ENCODE measurements at regions not wholly inside any gene's neighbourhood (a gene's known extent, or its start where the extent isn't known, plus 50 kb on each side); places are given as distances from the start of the nearest gene placed in this dataset.

- CTCF ChIA-PET = no interaction called here
- POLR2A ChIA-PET = no interaction called here
- DNase-seq (ENCODE audit: extremely low spot score) = no peak
- TF ChIP-seq TARDBP (IDR thresholded peaks at IDR 0.05) (no peak), NFRKB (IDR thresholded peaks at IDR 0.05) (no peak), L3MBTL2 (conservative IDR thresholded peaks at IDR 0.05) (no peak), ELF4 (IDR thresholded peaks at IDR 0.05) (no peak), SP1 (IDR thresholded peaks at IDR 0.05) (no peak), FOXA1 (IDR thresholded peaks at IDR 0.05) (no peak), SUZ12 (IDR thresholded peaks at IDR 0.05) (no peak), PKNOX1 (IDR thresholded peaks at IDR 0.05) (no peak), ZNF384 (IDR thresholded peaks at IDR 0.05) (no peak), FOXK2 (IDR thresholded peaks at IDR 0.05) (no peak), FOXM1 (IDR thresholded peaks at IDR 0.05; ENCODE audit: borderline replicate concordance) (no peak), ARNT (IDR thresholded peaks at IDR 0.05) (no peak), HDGF (IDR thresholded peaks at IDR 0.05; ENCODE audit: borderline replicate concordance) (no peak), BHLHE40 (IDR thresholded peaks at IDR 0.05; ENCODE audit: borderline replicate concordance) (no peak), LEF1 (IDR thresholded peaks at IDR 0.05; ENCODE audit: borderline replicate concordance) (no peak), CTBP1 (IDR thresholded peaks at IDR 0.05; ENCODE audit: borderline replicate concordance) (no peak)
Measured at GRCh38 chr12:4121506-4122020, 152.0 kb upstream of the CCND2 start.

GRCh38 chr12:4120316-4120917, 153.1 kb upstream of the CCND2 start:
- ChIA-PET CTCF (interaction anchor here (0.6 kb wide), 1 partner anchor 638 kb away, joined by 5 read pairs; no protein-coding TSS in a partner anchor), POLR2A (no interaction called here)
- TF ChIP-seq FOXK2 (IDR thresholded peaks at IDR 0.05) = no peak
- TF ChIP-seq L3MBTL2 (conservative IDR thresholded peaks at IDR 0.05) = no peak
- TF ChIP-seq SUZ12 (IDR thresholded peaks at IDR 0.05) = no peak
- TF ChIP-seq CTBP1 (IDR thresholded peaks at IDR 0.05; ENCODE audit: borderline replicate concordance) = no peak
- no peak for TF ChIP-seq LEF1 (IDR thresholded peaks at IDR 0.05; ENCODE audit: borderline replicate concordance)
- no peak for TF ChIP-seq ZNF384 (IDR thresholded peaks at IDR 0.05)
- no peak for TF ChIP-seq NFRKB (IDR thresholded peaks at IDR 0.05)
- no peak for TF ChIP-seq HDGF (IDR thresholded peaks at IDR 0.05; ENCODE audit: borderline replicate concordance)
- TF ChIP-seq ELF4 (IDR thresholded peaks at IDR 0.05) = no peak
- no peak for TF ChIP-seq FOXA1 (IDR thresholded peaks at IDR 0.05)
- no peak for TF ChIP-seq PKNOX1 (IDR thresholded peaks at IDR 0.05)
- TF ChIP-seq SP1 (IDR thresholded peaks at IDR 0.05) = no peak
- no peak for TF ChIP-seq ARNT (IDR thresholded peaks at IDR 0.05)
- no peak for TF ChIP-seq BHLHE40 (IDR thresholded peaks at IDR 0.05; ENCODE audit: borderline replicate concordance)
- no peak for DNase-seq (ENCODE audit: extremely low spot score)

- POLR2A ChIA-PET = no interaction called here
- no peak for TF ChIP-seq FOXM1 (IDR thresholded peaks at IDR 0.05; ENCODE audit: borderline replicate concordance)
- CTCF ChIA-PET = no interaction called here
- no peak for DNase-seq (ENCODE audit: extremely low spot score)
Measured at GRCh38 chr12:4119157-4119761, 154.3 kb upstream of the CCND2 start.

GRCh38 chr12:4118601-4119156, 154.9 kb upstream of the CCND2 start:
- no peak for DNase-seq (ENCODE audit: extremely low spot score)
- POLR2A ChIA-PET = interaction anchor here (1.6 kb wide), 1 partner anchor 154 kb away, joined by 6 read pairs; the partner anchor contains the start of gene CCND2
- TF ChIP-seq LEF1 (IDR thresholded peaks at IDR 0.05; ENCODE audit: borderline replicate concordance) (no peak), SUZ12 (IDR thresholded peaks at IDR 0.05) (no peak), L3MBTL2 (conservative IDR thresholded peaks at IDR 0.05) (no peak), BHLHE40 (IDR thresholded peaks at IDR 0.05; ENCODE audit: borderline replicate concordance) (no peak), ARNT (IDR thresholded peaks at IDR 0.05) (no peak), PKNOX1 (IDR thresholded peaks at IDR 0.05) (no peak), ELF4 (IDR thresholded peaks at IDR 0.05) (no peak), CTBP1 (IDR thresholded peaks at IDR 0.05; ENCODE audit: borderline replicate concordance) (no peak), FOXM1 (IDR thresholded peaks at IDR 0.05; ENCODE audit: borderline replicate concordance) (no peak), SP1 (IDR thresholded peaks at IDR 0.05) (no peak), NFRKB (IDR thresholded peaks at IDR 0.05) (no peak), HDGF (IDR thresholded peaks at IDR 0.05; ENCODE audit: borderline replicate concordance) (no peak), TARDBP (IDR thresholded peaks at IDR 0.05) (no peak), ZNF384 (IDR thresholded peaks at IDR 0.05) (no peak), FOXK2 (IDR thresholded peaks at IDR 0.05) (no peak), FOXA1 (IDR thresholded peaks at IDR 0.05) (no peak)
- CTCF ChIA-PET = no interaction called here

- TF ChIP-seq PKNOX1 (IDR thresholded peaks at IDR 0.05) (no peak), ZNF384 (IDR thresholded peaks at IDR 0.05) (no peak), TARDBP (IDR thresholded peaks at IDR 0.05) (no peak), FOXK2 (IDR thresholded peaks at IDR 0.05) (no peak), FOXA1 (IDR thresholded peaks at IDR 0.05) (no peak), L3MBTL2 (conservative IDR thresholded peaks at IDR 0.05) (no peak), ARNT (IDR thresholded peaks at IDR 0.05) (no peak), CTBP1 (IDR thresholded peaks at IDR 0.05; ENCODE audit: borderline replicate concordance) (no peak)
- no peak for DNase-seq (ENCODE audit: extremely low spot score)
- CTCF ChIA-PET = no interaction called here
- POLR2A ChIA-PET = interaction anchor here (1.6 kb wide), 1 partner anchor 155 kb away, joined by 6 read pairs; the partner anchor contains the start of gene CCND2
Measured at GRCh38 chr12:4118017-4118510, 155.5 kb upstream of the CCND2 start.

Data from HEK293T (cell line).